Colonic mucosa (tissue), 4 donors: ENCODE measurements at regions not wholly inside any gene's neighbourhood (a gene's known extent, or its start where the extent isn't known, plus 50 kb on each side); places are given as distances from the start of the nearest gene placed in this dataset.

ENCODE experiments used
- DNase-seq: peaks from one replicate; pipeline ENCODE4 v3.0.0-alpha.2; 2020
- H3K27ac ChIP-seq: fragments of 200-600 bp; one replicate; pipeline ENCODE4 v1.8.0; 2021
- H3K27me3 ChIP-seq: fragments of 200-600 bp; one replicate; pipeline ENCODE4 v1.8.0; 2021
- H3K36me3 ChIP-seq: fragments of 200-600 bp; one replicate; pipeline ENCODE4 v1.8.0; 2021
- H3K4me1 ChIP-seq: fragments of 200-600 bp; one replicate; pipeline ENCODE4 v1.8.0; 2021; ENCODE audit warnings: mild to moderate bottlenecking
- H3K4me3 ChIP-seq: fragments of 200-600 bp; one replicate; pipeline ENCODE4 v1.8.0; 2021
- H3K9ac ChIP-seq, 2 donors: one replicate each; pipeline ENCODE4 v1.7.0; 2013; ENCODE audit warnings: control low read depth in 2 of 2, low read depth in 2 of 2, low read length in 2 of 2
- H3K9me3 ChIP-seq: fragments of 200-600 bp; one replicate; pipeline ENCODE4 v1.8.0; 2021
- CTCF ChIP-seq: fragments of 200-600 bp; IDR thresholded peaks from one replicate; pipeline ENCODE4 v1.8.0; 2022; ENCODE audit warnings: antibody characterized with exemption, mild to moderate bottlenecking
- intact Hi-C: fragments of 100-400 bp; cut with DNase I; formaldehyde crosslinking; loops from one replicate; pipeline ENCODE4 v1.14.1; 2022
- donor health status: healthy.
- donor health status: DM: no; HTN: no; CAD: no.
- donor health status: DM: no; HTN: no; CAD: no.

GRCh38 chr2:4255491-4255890 lies 552.1 kb downstream of the DCDC2C start:
- H3K9me3 ChIP-seq, result no peaks in the 10 kb centered on the region
- TF ChIP-seq CTCF, result no peak
- no peaks in the 10 kb centered on the region for H3K27me3 ChIP-seq
- no peak overlapping the region for H3K9ac ChIP-seq
- no peak for DNase-seq
- no peak overlapping the region for H3K4me3 ChIP-seq
- H3K4me1 ChIP-seq, result no peaks in the 10 kb centered on the region
- intact Hi-C loops, result no loop called here
- no peak overlapping the region for H3K27ac ChIP-seq
- H3K36me3 ChIP-seq, result no peaks in the 10 kb centered on the region

GRCh38 chr2:4256351-4256750 lies 553.0 kb downstream of the DCDC2C start:
- Histone ChIP-seq H3K27ac (no peak overlapping the region), H3K36me3 (no peaks in the 10 kb centered on the region), H3K9me3 (no peaks in the 10 kb centered on the region), H3K27me3 (no peaks in the 10 kb centered on the region), H3K4me1 (no peaks in the 10 kb centered on the region), H3K9ac (no peak overlapping the region), H3K4me3 (no peak overlapping the region)
- TF ChIP-seq CTCF, result no peak
- DNase-seq, result no peak
- intact Hi-C loops, result no loop called here

- intact Hi-C loops, result no loop called here
- no peak overlapping the region for H3K4me3 ChIP-seq
- H3K36me3 ChIP-seq, result no peaks in the 10 kb centered on the region
- H3K27me3 ChIP-seq, result no peaks in the 10 kb centered on the region
- H3K27ac ChIP-seq, result no peak overlapping the region
- H3K9me3 ChIP-seq, result no peaks in the 10 kb centered on the region
- H3K4me1 ChIP-seq, result no peaks in the 10 kb centered on the region
- DNase-seq, result no peak
- no peak overlapping the region for H3K9ac ChIP-seq
- TF ChIP-seq CTCF, result no peak
These were observed 555.2 kb downstream of the DCDC2C start for GRCh38 chr2:4258563-4258962.

- no peak overlapping the region for H3K27ac ChIP-seq
- no peaks in the 10 kb centered on the region for H3K9me3 ChIP-seq
- DNase-seq, result no peak
- intact Hi-C loops, result no loop called here
- H3K36me3 ChIP-seq, result no peaks in the 10 kb centered on the region
- no peak for TF ChIP-seq CTCF
- H3K4me3 ChIP-seq, result no peak overlapping the region
- no peak overlapping the region for H3K9ac ChIP-seq
- H3K27me3 ChIP-seq, result no peaks in the 10 kb centered on the region
- no peaks in the 10 kb centered on the region for H3K4me1 ChIP-seq
These were observed 562.6 kb downstream of the DCDC2C start for GRCh38 chr2:4265936-4266335.

- Histone ChIP-seq H3K9ac (no peak overlapping the region), H3K27me3 (no peaks in the 10 kb centered on the region), H3K4me3 (no peak overlapping the region), H3K9me3 (no peaks in the 10 kb centered on the region), H3K27ac (no peak overlapping the region), H3K36me3 (no peaks in the 10 kb centered on the region), H3K4me1 (no peaks in the 10 kb centered on the region)
- DNase-seq, result no peak
- TF ChIP-seq CTCF, result no peak
- intact Hi-C loops, result no loop called here
These were observed 566.5 kb downstream of the DCDC2C start for GRCh38 chr2:4269885-4270284.
